AG04450 (cell line): ENCODE measurements at regions not wholly inside any gene's neighbourhood (a gene's known extent, or its start where the extent isn't known, plus 50 kb on each side); places are given as distances from the start of the nearest gene placed in this dataset.
"Not testable (repeated sequence)": the region's sequence is repeated elsewhere in the genome, so short reads cannot be mapped to it uniquely, and the experiment has no call there.

Source experiments
- CTCF ChIA-PET: fragments of 300-600, 350-600 bp; formaldehyde crosslinking; extraction: SDS; loops from one replicate; lab custom pipeline; 2022; ENCODE audit warnings: antibody characterized with exemption, inconsistent platforms; lab: Charles Lee
- POLR2A ChIA-PET: fragments of 350-600 bp; formaldehyde crosslinking; extraction: SDS; loops from one replicate; lab custom pipeline; 2021; ENCODE audit warnings: antibody characterized with exemption, inconsistent platforms; lab: Yijun Ruan, JAX
- DNase-seq: peaks from one replicate; pipeline ENCODE4 v3.0.0-alpha.2; 2011; ENCODE audit warnings: low read depth, low spot score
- H3K27ac ChIP-seq: one replicate; pipeline ENCODE4 v1.5.1; 2012; ENCODE audit warnings: low read depth, low read length, control low read depth
- H3K27me3 ChIP-seq: one replicate; pipeline ENCODE4 v1.6.0; 2012; ENCODE audit warnings: low read length; ENCODE audit not compliant: control insufficient read depth, insufficient read depth
- H3K4me3 ChIP-seq: 2 replicates; pipeline ENCODE4 v1.5.1; 2011; ENCODE audit warnings: mild to moderate bottlenecking, low read depth, low read length, control low read depth
- H3K9me3 ChIP-seq: 2 replicates; pipeline ENCODE4 v1.5.1; 2012; ENCODE audit warnings: low read length; ENCODE audit not compliant: control insufficient read depth, insufficient read depth
- CTCF ChIP-seq: IDR thresholded peaks from 2 replicates; pipeline ENCODE4 v1.5.1; 2011; ENCODE audit warnings: low read depth, low read length, control low read depth, inconsistent platforms

DNA sequence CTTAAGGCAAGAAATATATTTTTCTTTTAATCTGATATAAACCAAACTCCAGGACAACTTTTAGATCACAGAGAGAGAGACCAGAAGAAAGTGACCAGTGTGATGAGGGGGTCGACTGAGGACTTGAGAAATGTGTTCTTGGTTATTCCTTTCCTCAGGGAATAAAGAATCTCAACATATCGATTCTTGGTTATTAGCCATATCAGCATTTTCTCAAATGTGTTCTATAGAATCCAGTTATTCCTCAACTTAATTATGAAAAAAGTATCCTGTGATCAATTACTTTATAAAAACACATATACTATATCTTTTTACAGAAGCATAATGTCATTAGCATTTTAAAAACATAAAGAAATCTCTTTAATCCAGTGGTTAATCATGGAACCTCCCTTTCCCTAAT is 222.1 kb upstream of the FAM3C start:
- Histone ChIP-seq H3K27me3 (no peaks in the 10 kb centered on the region), H3K9me3 (no peaks in the 10 kb centered on the region), H3K27ac (no peak overlapping the region), H3K4me3 (no peak overlapping the region)
- CTCF ChIA-PET, result no interaction called here
- POLR2A ChIA-PET, result no interaction called here
- DNase-seq, result no peak
- no peak for TF ChIP-seq CTCF

- ChIA-PET POLR2A (no interaction called here), CTCF (no interaction called here)
- Histone ChIP-seq H3K27ac (no peak overlapping the region), H3K27me3 (no peaks in the 10 kb centered on the region), H3K4me3 (no peak overlapping the region), H3K9me3 (no peaks in the 10 kb centered on the region)
- DNase-seq, result no peak
- no peak for TF ChIP-seq CTCF
Observed at GRCh38 chr7:121610243-121610642, 214.1 kb upstream of the FAM3C start.

DNA sequence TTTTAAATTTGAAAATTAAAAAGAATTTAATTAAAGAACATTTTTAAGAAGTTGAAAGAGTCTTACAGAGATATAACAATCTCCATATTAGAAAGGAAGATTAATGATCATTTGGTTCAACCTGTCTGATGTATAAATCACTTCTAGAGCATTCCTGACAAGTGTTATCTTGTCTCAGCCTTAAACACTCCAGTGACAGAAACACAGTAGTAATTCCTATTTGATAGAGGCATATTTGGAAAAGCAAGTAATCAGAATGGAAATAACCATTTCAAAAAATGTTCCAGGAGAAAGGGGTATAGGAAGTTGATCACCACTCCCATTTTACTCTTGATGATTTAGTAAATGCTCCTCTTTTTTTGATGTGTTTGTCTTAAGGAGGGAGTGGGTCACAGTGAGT is 213.1 kb upstream of the FAM3C start:
- CTCF ChIA-PET, result no interaction called here

DNA sequence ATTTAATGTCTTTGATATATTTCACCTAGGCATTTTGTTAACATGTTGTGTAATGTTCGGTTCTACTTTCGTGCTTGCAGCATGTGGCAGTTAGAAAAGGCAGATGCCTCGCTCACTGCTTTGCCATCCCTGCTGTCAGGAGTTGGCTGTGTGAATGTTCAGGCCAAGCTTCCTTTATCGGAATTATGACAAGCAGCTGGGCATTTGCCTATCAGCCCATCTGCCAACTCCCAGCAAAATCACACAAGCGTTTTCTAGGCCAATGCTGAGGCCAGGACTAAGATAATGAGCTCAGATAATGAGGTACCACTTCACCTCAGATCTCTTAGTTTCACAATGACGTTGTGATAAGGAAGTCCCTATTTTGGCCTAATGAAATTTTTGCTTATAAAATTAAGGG is 212.7 kb upstream of the FAM3C start:
- ChIA-PET POLR2A (no interaction called here), CTCF (interaction anchor here (5.4 kb wide), 1 partner anchor 385 kb away, joined by 31 read pairs; no protein-coding TSS in a partner anchor)
- no peaks in the 10 kb centered on the region for H3K9me3 ChIP-seq
- no peak for DNase-seq
- TF ChIP-seq CTCF, result no peak
- no peak overlapping the region for H3K4me3 ChIP-seq
- no peaks in the 10 kb centered on the region for H3K27me3 ChIP-seq
- no peak overlapping the region for H3K27ac ChIP-seq

More for the DNA sequence above, 213.1 kb upstream of the FAM3C start:
- Histone ChIP-seq H3K9me3 (no peaks in the 10 kb centered on the region), H3K4me3 (no peak overlapping the region), H3K27ac (no peak overlapping the region), H3K27me3 (no peaks in the 10 kb centered on the region)
- no peak for DNase-seq
- TF ChIP-seq CTCF, result no peak
- POLR2A ChIA-PET, result no interaction called here

GRCh38 chr7:121608183-121608582 is 212.1 kb upstream of the FAM3C start:
- DNase-seq, H3K4me3 ChIP-seq, H3K9me3 ChIP-seq, H3K27me3 ChIP-seq, H3K27ac ChIP-seq, POLR2A ChIA-PET: not testable (repeated sequence)
- CTCF ChIA-PET, result interaction anchor here (0.5 to 5.4 kb wide), 2 partner anchors 212 to 386 kb away, joined by 3 to 31 read pairs; no protein-coding TSS in a partner anchor

DNA sequence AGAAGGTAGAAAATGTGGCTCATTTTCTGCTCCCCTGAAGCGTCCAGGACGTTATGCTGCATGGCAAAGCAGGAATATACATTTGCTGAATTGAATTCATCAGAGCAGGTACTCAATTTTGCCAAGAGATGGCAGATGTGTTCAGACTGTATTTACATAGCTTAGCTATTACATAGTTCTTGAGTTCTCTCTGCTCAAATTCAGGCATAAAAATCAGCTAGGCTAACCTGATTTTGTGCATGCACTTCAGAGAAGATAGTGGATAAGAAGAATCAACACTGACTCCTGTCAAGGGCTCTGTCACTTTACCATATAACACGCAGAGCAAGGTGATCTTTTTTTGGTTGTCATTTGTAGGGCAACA is 209.2 kb upstream of the FAM3C start:
- Histone ChIP-seq H3K4me3 (no peak overlapping the region), H3K27me3 (no peaks in the 10 kb centered on the region), H3K9me3 (no peaks in the 10 kb centered on the region), H3K27ac (no peak overlapping the region)
- DNase-seq, result no peak
- ChIA-PET POLR2A (no interaction called here), CTCF (interaction anchor here (5.4 kb wide), 1 partner anchor 389 kb away, joined by 31 read pairs; no protein-coding TSS in a partner anchor)
- TF ChIP-seq CTCF, result 0 out of 2 replicates have a peak, but pooled peaks have one; percentile 19
